Loucy (cell line): ENCODE measurements at regions not wholly inside any gene's neighbourhood (a gene's known extent, or its start where the extent isn't known, plus 50 kb on each side); places are given as distances from the start of the nearest gene placed in this dataset.
A peak's percentile ranks its signal among the peaks of the same experiment; 100 is the strongest.

ENCODE experiments used
- H2AFZ ChIP-seq: fragments of 200-600 bp; sonication (generic); 2 replicates; pipeline ENCODE4 v1.6.0; 2016; ENCODE audit warnings: antibody characterized with exemption, mild to moderate bottlenecking, low read length, moderate library complexity
- H3F3A ChIP-seq: fragments of 200-600 bp; 2 replicates; pipeline ENCODE4 v1.6.0; 2016; ENCODE audit warnings: antibody characterized with exemption, low read depth, mild to moderate bottlenecking
- H3K27me3 ChIP-seq: fragments of 200-600 bp; sonication (generic); 2 replicates; pipeline ENCODE4 v1.6.1; 2014; ENCODE audit warnings: low read length, mild to moderate bottlenecking; ENCODE audit not compliant: insufficient read depth, poor library complexity, severe bottlenecking
- H3K36me3 ChIP-seq: fragments of 200-600 bp; sonication (generic); 2 replicates; pipeline ENCODE4 v1.6.1; 2016; ENCODE audit warnings: low read length; ENCODE audit not compliant: insufficient read depth
- H3K4me1 ChIP-seq: fragments of 200-600 bp; sonication (generic); 2 replicates; pipeline ENCODE4 v1.5.1; 2014; ENCODE audit warnings: low read length, mild to moderate bottlenecking; ENCODE audit not compliant: insufficient read depth, poor library complexity, severe bottlenecking
- H3K4me2 ChIP-seq: fragments of 200-600 bp; sonication (generic); 2 replicates; pipeline ENCODE4 v1.6.0; 2014; ENCODE audit warnings: antibody characterized with exemption, low read length, low read depth, mild to moderate bottlenecking; ENCODE audit not compliant: poor library complexity, severe bottlenecking
- H3K4me3 ChIP-seq: fragments of 200-600 bp; sonication (generic); 2 replicates; pipeline ENCODE4 v1.5.1; 2014; ENCODE audit warnings: low read length, mild to moderate bottlenecking, mixed read lengths; ENCODE audit not compliant: poor library complexity, severe bottlenecking
- H3K79me2 ChIP-seq: fragments of 200-600 bp; sonication (generic); 2 replicates; pipeline ENCODE4 v1.6.1; 2014; ENCODE audit warnings: low read length; ENCODE audit not compliant: insufficient read depth
- H3K9ac ChIP-seq: fragments of 200-600 bp; sonication (generic); 2 replicates; pipeline ENCODE4 v1.6.0; 2014; ENCODE audit warnings: mild to moderate bottlenecking, low read depth, low read length, moderate library complexity; ENCODE audit not compliant: poor library complexity, severe bottlenecking
- H3K9me2 ChIP-seq: fragments of 200-600 bp; sonication (generic); replicated peaks from 2 replicates; pipeline ENCODE4 v1.6.1; 2016; ENCODE audit warnings: low read depth, low read length, mixed read lengths
- H3K9me3 ChIP-seq: fragments of 200-600 bp; sonication (generic); 2 replicates; pipeline ENCODE4 v1.6.1; 2014; ENCODE audit warnings: mild to moderate bottlenecking, antibody characterized with exemption, low read length, low read depth; ENCODE audit not compliant: insufficient read depth
- H4K20me1 ChIP-seq: fragments of 200-600 bp; sonication (generic); 2 replicates; pipeline ENCODE4 v1.6.0; 2014; ENCODE audit warnings: antibody characterized with exemption, low read length, mild to moderate bottlenecking; ENCODE audit not compliant: insufficient read depth, poor library complexity, severe bottlenecking
- EZH2phosphoT487 ChIP-seq: fragments of 200-600 bp; IDR thresholded peaks from 2 replicates; pipeline ENCODE4 v1.6.1; 2018; ENCODE audit warnings: antibody characterized with exemption, mild to moderate bottlenecking, moderate library complexity, borderline replicate concordance
- TF ChIP-seq, protein P1 (sequence below): fragments of 200-600 bp; sonication (generic); conservative IDR thresholded peaks from 2 replicates; pipeline ENCODE4 v1.5.1; 2014; ENCODE audit warnings: mild to moderate bottlenecking, antibody characterized with exemption, low read length

- Histone ChIP-seq H3K9me2 (no peaks in the 10 kb centered on the region), H3K4me2 (peak overlapping the region; percentile 55), H3K36me3 (no peaks in the 10 kb centered on the region), H4K20me1 (no peaks in the 10 kb centered on the region), H3F3A (0 out of 2 replicates have a peak, but pooled peaks cover 7% of the 10 kb centered on the region), H3K4me3 (peak overlapping the region; percentile 39), H3K9me3 (no peaks in the 10 kb centered on the region), H2AFZ (no peak overlapping the region), H3K79me2 (no peaks in the 10 kb centered on the region), H3K4me1 (peaks cover 83% of the 10 kb centered on the region), H3K9ac (peak overlapping the region; percentile 67), H3K27me3 (no peaks in the 10 kb centered on the region)
- TF ChIP-seq, protein P1, sequence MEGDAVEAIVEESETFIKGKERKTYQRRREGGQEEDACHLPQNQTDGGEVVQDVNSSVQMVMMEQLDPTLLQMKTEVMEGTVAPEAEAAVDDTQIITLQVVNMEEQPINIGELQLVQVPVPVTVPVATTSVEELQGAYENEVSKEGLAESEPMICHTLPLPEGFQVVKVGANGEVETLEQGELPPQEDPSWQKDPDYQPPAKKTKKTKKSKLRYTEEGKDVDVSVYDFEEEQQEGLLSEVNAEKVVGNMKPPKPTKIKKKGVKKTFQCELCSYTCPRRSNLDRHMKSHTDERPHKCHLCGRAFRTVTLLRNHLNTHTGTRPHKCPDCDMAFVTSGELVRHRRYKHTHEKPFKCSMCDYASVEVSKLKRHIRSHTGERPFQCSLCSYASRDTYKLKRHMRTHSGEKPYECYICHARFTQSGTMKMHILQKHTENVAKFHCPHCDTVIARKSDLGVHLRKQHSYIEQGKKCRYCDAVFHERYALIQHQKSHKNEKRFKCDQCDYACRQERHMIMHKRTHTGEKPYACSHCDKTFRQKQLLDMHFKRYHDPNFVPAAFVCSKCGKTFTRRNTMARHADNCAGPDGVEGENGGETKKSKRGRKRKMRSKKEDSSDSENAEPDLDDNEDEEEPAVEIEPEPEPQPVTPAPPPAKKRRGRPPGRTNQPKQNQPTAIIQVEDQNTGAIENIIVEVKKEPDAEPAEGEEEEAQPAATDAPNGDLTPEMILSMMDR: no peak
- no peak for TF ChIP-seq EZH2phosphoT487
Observed at GRCh38 chr6:156161471-156161870, 615.7 kb upstream of the ARID1B start.

DNA sequence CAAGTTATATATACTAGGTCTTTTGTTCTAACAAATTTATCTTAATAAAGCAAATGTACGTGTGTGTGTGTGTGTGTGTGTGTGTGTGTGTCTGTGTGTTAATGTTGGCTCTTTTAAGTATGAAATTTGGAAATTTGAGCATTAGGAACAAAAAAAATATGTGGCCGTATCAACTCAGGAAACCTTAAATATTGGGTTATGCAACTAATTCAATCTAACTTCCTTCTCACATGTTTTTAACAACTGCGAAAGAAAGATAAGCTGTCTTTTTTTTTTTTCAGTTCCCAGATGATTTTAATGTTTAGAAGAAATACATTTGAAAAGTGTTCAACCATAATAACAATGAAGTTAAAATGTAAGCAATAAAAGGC lies 616.4 kb upstream of the ARID1B start:
- TF ChIP-seq EZH2phosphoT487: no peak
- TF ChIP-seq, protein P1: no peak
- H3K27me3 ChIP-seq: no peaks in the 10 kb centered on the region
- H3K9ac ChIP-seq: peak overlapping the region; percentile 67
- 0 out of 2 replicates have a peak, but pooled peaks cover 7% of the 10 kb centered on the region for H3F3A ChIP-seq
- no peaks in the 10 kb centered on the region for H3K36me3 ChIP-seq
- no peaks in the 10 kb centered on the region for H3K9me3 ChIP-seq
- no peaks in the 10 kb centered on the region for H4K20me1 ChIP-seq
- no peaks in the 10 kb centered on the region for H3K9me2 ChIP-seq
- peak overlapping the region; percentile 39 for H3K4me3 ChIP-seq
- H3K4me1 ChIP-seq: peaks cover 88% of the 10 kb centered on the region
- no peak overlapping the region; the same call in 1 of the 2 replicates for H2AFZ ChIP-seq
- peak overlapping the region; percentile 55 for H3K4me2 ChIP-seq
- no peaks in the 10 kb centered on the region for H3K79me2 ChIP-seq

- H3K9me2 ChIP-seq: no peaks in the 10 kb centered on the region
- H3K79me2 ChIP-seq: no peaks in the 10 kb centered on the region
- peak overlapping the region; percentile 55 for H3K4me2 ChIP-seq
- no peaks in the 10 kb centered on the region for H4K20me1 ChIP-seq
- no peak overlapping the region; the same call in 1 of the 2 replicates for H2AFZ ChIP-seq
- no peaks in the 10 kb centered on the region for H3K36me3 ChIP-seq
- H3K4me3 ChIP-seq: peak overlapping the region; percentile 39
- no peaks in the 10 kb centered on the region for H3K27me3 ChIP-seq
- H3K4me1 ChIP-seq: peaks cover 88% of the 10 kb centered on the region
- H3K9me3 ChIP-seq: no peaks in the 10 kb centered on the region
- peak overlapping the region; percentile 67 for H3K9ac ChIP-seq
- peaks cover 12% of the 10 kb centered on the region for H3F3A ChIP-seq
- TF ChIP-seq, protein P1: no peak
- TF ChIP-seq EZH2phosphoT487: no peak
Observed at GRCh38 chr6:156160007-156160794, 617.0 kb upstream of the ARID1B start.
